Left ventricle myocardium inferior (tissue), 1 donor: ENCODE measurements at regions not wholly inside any gene's neighbourhood (a gene's known extent, or its start where the extent isn't known, plus 50 kb on each side); places are given as distances from the start of the nearest gene placed in this dataset.

Source experiments
- DNase-seq: peaks from one replicate; pipeline ENCODE4 v3.0.0-alpha.2; 2020
- H3K27ac ChIP-seq: fragments of 200-600 bp; replicated peaks from 2 replicates; pipeline ENCODE4 v1.8.0; 2021
- H3K27me3 ChIP-seq: fragments of 200-600 bp; 2 replicates; pipeline ENCODE4 v1.8.0; 2021; ENCODE audit warnings: low read depth
- H3K36me3 ChIP-seq: fragments of 200-600 bp; 2 replicates; pipeline ENCODE4 v1.8.0; 2021
- H3K4me1 ChIP-seq: fragments of 200-600 bp; 2 replicates; pipeline ENCODE4 v1.8.0; 2021
- H3K4me3 ChIP-seq: fragments of 200-600 bp; 2 replicates; pipeline ENCODE4 v1.8.0; 2021; ENCODE audit warnings: mild to moderate bottlenecking, moderate library complexity
- H3K9me3 ChIP-seq: fragments of 200-600 bp; replicated peaks from 2 replicates; pipeline ENCODE4 v1.8.0; 2021
- CTCF ChIP-seq: fragments of 200-600 bp; IDR thresholded peaks from 2 replicates; pipeline ENCODE4 v1.8.0; 2021; ENCODE audit warnings: antibody characterized with exemption, mild to moderate bottlenecking, borderline replicate concordance
- intact Hi-C: fragments of 100-400 bp; cut with micrococcal nuclease; formaldehyde crosslinking; loops from one replicate; pipeline ENCODE4 v1.11.0; 2022
- donor health status: DM: no; HTN: yes; CAD: no; lungs with severe emphysema.

GRCh38 chr2:103809941-103810441 lies 1043.9 kb upstream of the POU3F3 start:
- no peak overlapping the region for H3K4me3 ChIP-seq
- H3K9me3 ChIP-seq, result peaks cover 7% of the 10 kb centered on the region
- H3K27ac ChIP-seq, result no peak overlapping the region
- H3K27me3 ChIP-seq, result no peaks in the 10 kb centered on the region
- intact Hi-C loops, result no loop called here
- no peak for TF ChIP-seq CTCF
- no peaks in the 10 kb centered on the region for H3K4me1 ChIP-seq
- no peaks in the 10 kb centered on the region for H3K36me3 ChIP-seq
- no peak for DNase-seq

GRCh38 chr2:103810875-103811274 lies 1043.0 kb upstream of the POU3F3 start:
- DNase-seq, result no peak
- intact Hi-C loops, result no loop called here
- Histone ChIP-seq H3K36me3 (no peaks in the 10 kb centered on the region), H3K27me3 (no peaks in the 10 kb centered on the region), H3K4me3 (no peak overlapping the region), H3K4me1 (no peaks in the 10 kb centered on the region), H3K27ac (no peak overlapping the region), H3K9me3 (peaks cover 7% of the 10 kb centered on the region)
- no peak for TF ChIP-seq CTCF

GRCh38 chr2:103814016-103814415 lies 1039.9 kb upstream of the POU3F3 start:
- Histone ChIP-seq H3K36me3 (no peaks in the 10 kb centered on the region), H3K4me3 (no peak overlapping the region), H3K27me3 (no peaks in the 10 kb centered on the region), H3K9me3 (no peaks in the 10 kb centered on the region), H3K4me1 (no peaks in the 10 kb centered on the region), H3K27ac (no peak overlapping the region)
- intact Hi-C loops, result no loop called here
- no peak for TF ChIP-seq CTCF
- no peak for DNase-seq

GRCh38 chr2:103815731-103816130 lies 1038.2 kb upstream of the POU3F3 start:
- Histone ChIP-seq H3K36me3 (no peaks in the 10 kb centered on the region), H3K27ac (no peak overlapping the region), H3K27me3 (no peaks in the 10 kb centered on the region), H3K9me3 (peaks cover 7% of the 10 kb centered on the region), H3K4me3 (no peak overlapping the region), H3K4me1 (no peaks in the 10 kb centered on the region)
- intact Hi-C loops, result no loop called here
- no peak for DNase-seq
- TF ChIP-seq CTCF, result no peak

- intact Hi-C loops, result no loop called here
- H3K27ac ChIP-seq, result no peak overlapping the region
- no peaks in the 10 kb centered on the region for H3K36me3 ChIP-seq
- no peaks in the 10 kb centered on the region for H3K4me1 ChIP-seq
- H3K9me3 ChIP-seq, result peaks cover 7% of the 10 kb centered on the region
- no peak for DNase-seq
- H3K4me3 ChIP-seq, result no peak overlapping the region
- no peaks in the 10 kb centered on the region for H3K27me3 ChIP-seq
- TF ChIP-seq CTCF, result no peak
These were observed 1036.2 kb upstream of the POU3F3 start for GRCh38 chr2:103817746-103818145.

- H3K27me3 ChIP-seq, result no peaks in the 10 kb centered on the region
- no peak for DNase-seq
- H3K4me3 ChIP-seq, result no peak overlapping the region
- no peaks in the 10 kb centered on the region for H3K36me3 ChIP-seq
- TF ChIP-seq CTCF, result no peak
- intact Hi-C loops, result no loop called here
- H3K4me1 ChIP-seq, result no peaks in the 10 kb centered on the region
- H3K27ac ChIP-seq, result no peak overlapping the region
- H3K9me3 ChIP-seq, result peaks cover 7% of the 10 kb centered on the region
These were observed 1035.7 kb upstream of the POU3F3 start for GRCh38 chr2:103818176-103818575.
